ENCODE measurements at regions not wholly inside any gene's neighbourhood (a gene's known extent, or its start where the extent isn't known, plus 50 kb on each side); places are given as distances from the start of the nearest gene placed in this dataset.
A peak's percentile ranks its signal among the peaks of the same experiment; 100 is the strongest.

DNA sequence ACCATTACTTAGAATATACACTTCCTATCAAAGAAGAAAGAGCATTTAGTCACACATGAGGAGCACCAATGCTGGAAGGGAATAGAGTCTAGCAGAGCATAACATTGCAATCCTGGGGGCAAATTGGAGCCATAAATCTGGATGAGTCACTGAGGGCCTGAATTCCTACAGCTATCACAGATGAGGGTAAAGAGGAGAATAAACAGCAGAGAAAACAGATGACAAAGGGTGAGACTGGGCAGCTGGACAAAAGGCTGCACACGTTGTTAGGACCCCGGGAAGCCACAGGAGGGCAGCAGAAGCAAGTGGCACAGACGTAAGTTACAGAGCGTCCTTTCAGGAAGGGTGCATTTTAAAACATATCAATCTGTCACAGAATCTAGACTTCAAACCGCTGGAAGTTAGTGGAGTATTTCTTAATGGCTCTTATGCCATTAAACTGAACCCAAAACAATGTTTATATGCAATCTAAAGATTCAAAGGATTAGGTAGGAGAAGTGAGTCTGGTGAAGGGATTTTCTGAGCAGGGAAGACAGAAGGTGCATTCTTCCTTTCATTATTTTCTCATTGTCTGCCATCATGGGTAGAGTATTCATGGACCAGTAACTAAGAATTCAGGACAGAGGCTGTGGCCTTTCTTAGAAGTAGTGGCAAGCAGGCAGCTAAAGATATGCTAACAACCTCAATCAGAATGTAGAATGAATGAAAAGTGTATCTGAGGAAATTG is 159.8 kb upstream of the DAAM1 start (continued):
- TF ChIP-seq, protein P1, sequence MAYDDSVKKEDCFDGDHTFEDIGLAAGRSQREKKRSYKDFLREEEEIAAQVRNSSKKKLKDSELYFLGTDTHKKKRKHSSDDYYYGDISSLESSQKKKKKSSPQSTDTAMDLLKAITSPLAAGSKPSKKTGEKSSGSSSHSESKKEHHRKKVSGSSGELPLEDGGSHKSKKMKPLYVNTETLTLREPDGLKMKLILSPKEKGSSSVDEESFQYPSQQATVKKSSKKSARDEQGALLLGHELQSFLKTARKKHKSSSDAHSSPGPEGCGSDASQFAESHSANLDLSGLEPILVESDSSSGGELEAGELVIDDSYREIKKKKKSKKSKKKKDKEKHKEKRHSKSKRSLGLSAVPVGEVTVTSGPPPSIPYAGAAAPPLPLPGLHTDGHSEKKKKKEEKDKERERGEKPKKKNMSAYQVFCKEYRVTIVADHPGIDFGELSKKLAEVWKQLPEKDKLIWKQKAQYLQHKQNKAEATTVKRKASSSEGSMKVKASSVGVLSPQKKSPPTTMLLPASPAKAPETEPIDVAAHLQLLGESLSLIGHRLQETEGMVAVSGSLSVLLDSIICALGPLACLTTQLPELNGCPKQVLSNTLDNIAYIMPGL (CRISPR knock-in tag; IDR thresholded peaks at IDR 0.05; ENCODE audit: borderline replicate concordance in 1 of 2, low read depth in 1 of 2) = 0 out of 4 replicates have a peak, but pooled peaks of 1 of the 2 experiments have one; percentile 35
- TF ChIP-seq KDM1A (CRISPR knock-in tag; IDR thresholded peaks at IDR 0.05) (no peak), ZNF207 (IDR thresholded peaks at IDR 0.05; ENCODE audit: borderline replicate concordance) (no peak), CREM (IDR thresholded peaks at IDR 0.05) (no peak), CREM (CRISPR knock-in tag; IDR thresholded peaks at IDR 0.05) (no peak), ZNF329 (CRISPR knock-in tag; IDR thresholded peaks at IDR 0.05; ENCODE audit: low read depth) (no peak), ZBTB3 (CRISPR knock-in tag; IDR thresholded peaks at IDR 0.05; ENCODE audit: borderline replicate concordance, low read depth) (no peak), ZGPAT (CRISPR knock-in tag; IDR thresholded peaks at IDR 0.05) (no peak), ZFP1 (CRISPR knock-in tag; IDR thresholded peaks at IDR 0.05) (no peak), TCF7 (IDR thresholded peaks at IDR 0.05; ENCODE audit: low read depth) (no peak), GZF1 (CRISPR knock-in tag; IDR thresholded peaks at IDR 0.05) (no peak), HNF4G (IDR thresholded peaks at IDR 0.05; ENCODE audit: borderline replicate concordance, low read depth, low read length) (no peak), HNF4G (CRISPR knock-in tag; IDR thresholded peaks at IDR 0.05; ENCODE audit: borderline replicate concordance, low read depth) (no peak), ZNF496 (CRISPR knock-in tag; IDR thresholded peaks at IDR 0.05; ENCODE audit: insufficient replicate concordance) (no peak)

Measured in HepG2 (cell line).